ENCODE measurements at regions not wholly inside any gene's neighbourhood (a gene's known extent, or its start where the extent isn't known, plus 50 kb on each side); places are given as distances from the start of the nearest gene placed in this dataset.
"Not testable (repeated sequence)": the region's sequence is repeated elsewhere in the genome, so short reads cannot be mapped to it uniquely, and the experiment has no call there.

DNA sequence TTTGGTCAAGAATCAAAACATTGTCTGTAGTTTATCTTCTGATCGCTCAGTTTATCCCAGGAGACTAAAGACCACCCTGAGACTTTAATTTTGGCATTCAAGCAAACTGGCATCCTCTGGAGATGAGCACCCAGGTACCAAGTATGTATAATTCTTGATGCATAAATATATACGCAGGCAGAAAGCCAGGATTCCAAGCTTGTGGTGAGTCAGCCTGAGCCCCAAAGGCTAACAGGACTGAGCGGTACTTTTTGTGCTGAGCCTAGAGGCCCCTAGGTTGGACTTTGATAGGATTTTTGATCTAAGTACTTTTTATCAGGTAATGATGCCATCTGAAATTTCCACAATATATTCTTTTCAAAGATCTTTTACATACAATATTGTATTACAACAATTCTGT lies 301.3 kb downstream of the TFAP2B start:
- POLR2A ChIA-PET, result no interaction called here

DNA sequence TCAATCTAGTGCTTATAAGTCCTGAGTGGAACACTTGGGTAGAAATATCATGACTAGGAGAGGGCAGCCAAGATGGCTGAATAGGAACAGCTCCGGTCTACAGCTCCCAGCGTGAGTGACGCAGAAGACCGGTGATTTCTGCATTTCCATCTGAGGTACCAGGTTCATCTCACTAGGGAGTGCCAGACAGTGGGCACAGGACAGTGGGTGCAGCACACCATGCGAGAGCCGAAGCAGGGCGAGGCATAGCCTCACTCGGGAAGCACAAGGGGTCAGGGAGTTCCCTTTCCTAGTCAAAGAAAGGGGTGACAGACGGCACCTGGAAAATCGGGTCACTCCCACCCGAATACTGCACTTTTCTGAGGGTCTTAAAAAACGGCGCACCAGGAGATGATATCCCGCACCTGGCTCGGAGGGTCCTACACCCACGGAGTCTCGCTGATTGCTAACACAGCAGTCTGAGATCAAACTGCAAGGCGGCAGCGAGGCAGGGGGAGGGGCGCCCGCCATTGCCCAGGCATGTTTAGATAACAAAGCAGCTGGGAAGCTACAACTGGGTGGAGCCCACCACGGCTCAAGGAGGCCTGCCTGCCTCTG lies 302.8 kb downstream of the TFAP2B start:
- POLR2A ChIA-PET, CTCF ChIA-PET: not testable (repeated sequence)

More for the DNA sequence above, 301.3 kb downstream of the TFAP2B start:
- CTCF ChIA-PET, result no interaction called here

- ChIA-PET CTCF (no interaction called here), POLR2A (no interaction called here)
These were observed 310.4 kb downstream of the TFAP2B start for GRCh38 chr6:51129043-51129442.

DNA sequence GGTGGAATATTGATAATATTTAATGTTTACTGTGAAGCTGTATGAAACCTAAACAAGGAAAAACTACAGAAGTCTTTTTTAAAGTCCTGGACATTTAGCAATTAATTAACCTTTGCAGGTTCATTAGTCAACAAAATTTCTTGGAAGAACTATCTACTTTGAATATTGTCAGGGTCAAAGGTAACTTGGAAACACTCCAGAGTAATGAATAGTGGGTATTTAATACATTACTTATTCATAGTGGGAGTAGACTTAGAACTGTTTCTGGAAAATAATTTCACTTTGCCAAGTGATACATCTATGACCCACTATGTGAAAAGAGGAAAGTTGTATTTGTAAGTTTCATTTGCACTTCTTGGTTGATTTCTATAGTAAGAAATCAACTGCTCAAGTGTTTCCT lies 319.1 kb downstream of the TFAP2B start:
- ChIA-PET POLR2A (no interaction called here), CTCF (no interaction called here)

DNA sequence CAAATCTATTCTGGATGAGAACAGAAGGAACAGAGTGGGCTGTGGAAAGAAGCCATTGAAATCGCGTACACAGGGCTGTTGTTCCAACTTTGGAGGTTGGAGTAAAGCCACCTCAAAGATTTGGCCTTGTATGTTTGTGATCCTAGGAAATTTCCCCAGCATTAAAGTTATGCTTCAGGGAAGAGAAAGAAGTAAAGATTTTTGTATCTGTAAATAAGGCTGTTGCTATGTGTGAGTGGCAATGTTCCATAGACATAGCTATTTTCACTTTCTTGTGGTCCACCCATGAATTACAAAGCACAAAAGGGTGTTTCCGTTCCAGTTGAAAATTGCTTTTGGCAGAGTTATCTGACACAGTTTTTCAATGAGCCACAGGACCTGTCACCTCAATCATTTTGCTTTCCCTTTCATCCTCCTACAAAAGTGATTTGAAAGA lies 321.3 kb downstream of the TFAP2B start:
- ChIA-PET POLR2A (no interaction called here), CTCF (no interaction called here)

- POLR2A ChIA-PET, result no interaction called here
- CTCF ChIA-PET, result no interaction called here
These were observed 322.4 kb downstream of the TFAP2B start for GRCh38 chr6:51141080-51141479.

DNA sequence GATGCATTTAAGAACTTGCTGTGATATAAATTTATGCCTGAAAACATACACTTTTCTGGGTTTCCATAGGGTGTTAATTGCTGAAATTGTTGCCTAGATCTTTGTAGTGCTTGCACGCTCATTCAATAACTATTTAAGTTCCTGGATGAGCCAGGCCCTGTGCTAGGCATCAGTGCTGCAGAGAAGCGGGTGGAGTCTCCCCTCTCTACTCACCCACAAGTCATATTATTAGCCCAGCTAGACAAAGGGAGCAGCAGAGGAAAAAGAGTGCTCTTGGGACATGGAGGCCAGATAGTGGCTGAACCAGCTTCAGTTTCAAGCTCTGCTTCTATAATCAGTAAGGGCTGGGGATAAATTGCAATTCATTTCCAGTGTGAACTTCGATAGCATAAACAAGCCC lies 329.1 kb downstream of the TFAP2B start:
- ChIA-PET CTCF (no interaction called here), POLR2A (no interaction called here)

- POLR2A ChIA-PET, result no interaction called here
- CTCF ChIA-PET, result no interaction called here
These were observed 333.9 kb downstream of the TFAP2B start for GRCh38 chr6:51152594-51152993.

DNA sequence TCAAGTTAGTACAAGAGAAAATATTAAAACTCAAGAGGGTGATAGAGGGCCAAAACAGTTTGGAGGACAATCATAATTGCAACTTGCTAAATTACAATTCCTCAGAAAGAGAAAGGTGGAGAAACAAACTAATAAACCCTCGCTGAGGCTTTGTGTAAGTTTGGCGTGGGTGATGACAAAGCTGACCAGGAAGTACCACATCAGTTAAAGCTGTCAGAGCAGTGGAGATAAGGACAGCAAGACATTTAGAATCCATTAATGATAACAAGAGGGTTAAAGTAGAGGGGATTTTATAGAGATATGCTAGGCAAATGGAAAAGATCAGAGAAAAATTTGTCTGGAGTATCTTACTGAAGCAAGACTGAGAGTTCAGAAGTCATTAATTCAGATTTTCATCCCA lies 334.4 kb downstream of the TFAP2B start:
- ChIA-PET POLR2A (no interaction called here), CTCF (no interaction called here)

GRCh38 chr6:51154925-51155324 lies 336.3 kb downstream of the TFAP2B start:
- POLR2A ChIA-PET, result not testable (repeated sequence)

GRCh38 chr6:51159260-51159659 lies 340.6 kb downstream of the TFAP2B start:
- POLR2A ChIA-PET, CTCF ChIA-PET: not testable (repeated sequence)

More at GRCh38 chr6:51154925-51155324, 336.3 kb downstream of the TFAP2B start:
- CTCF ChIA-PET, result not testable (repeated sequence)

DNA sequence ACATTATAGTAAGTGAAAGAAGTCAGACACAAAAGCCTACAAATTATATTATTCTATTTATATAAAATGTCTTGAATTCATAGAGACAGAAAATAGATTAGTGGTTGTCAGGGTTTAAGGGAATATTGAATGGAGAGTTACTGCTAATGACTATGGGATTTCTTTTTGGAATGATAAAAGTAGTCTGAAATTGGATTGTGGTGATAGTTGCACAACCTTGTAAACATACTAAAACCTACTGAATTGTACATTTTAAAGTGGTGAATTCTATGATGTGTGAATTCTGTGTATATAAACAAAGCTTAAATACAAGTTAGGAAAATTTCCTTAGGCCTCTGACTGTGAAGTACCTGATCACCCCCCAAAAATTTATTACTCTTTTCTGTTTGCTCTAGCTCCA lies 343.1 kb downstream of the TFAP2B start:
- CTCF ChIA-PET, result no interaction called here
- POLR2A ChIA-PET, result no interaction called here

DNA sequence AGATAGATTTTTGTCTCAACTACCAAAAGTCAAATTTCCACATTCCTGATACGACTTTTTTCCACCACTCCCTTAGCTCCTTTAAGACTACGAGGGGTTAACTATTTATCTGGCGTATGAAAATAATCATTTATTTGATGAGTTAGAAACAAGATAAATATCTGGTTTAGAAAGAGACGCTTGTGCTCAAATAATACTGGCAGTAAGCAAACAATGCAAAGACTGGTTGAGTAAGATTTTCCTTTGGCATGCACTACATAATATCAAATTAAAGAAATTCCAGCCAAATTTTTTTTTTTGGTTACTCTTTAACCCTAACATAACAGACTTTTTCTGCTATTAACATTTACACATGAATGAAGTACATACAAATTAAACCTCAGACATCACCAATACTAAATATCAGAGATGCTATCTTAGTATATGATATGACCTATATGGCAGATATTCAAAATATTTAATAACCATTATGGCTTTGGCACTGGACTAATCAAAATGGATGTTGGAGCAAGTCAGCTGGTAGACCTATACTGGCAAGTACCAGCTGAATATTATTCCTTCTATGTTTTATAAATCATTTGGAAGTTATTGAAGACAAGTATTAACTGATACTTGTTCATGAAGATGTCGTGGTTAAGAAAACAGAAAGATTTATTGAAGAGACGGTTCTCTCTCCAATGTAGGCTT lies 345.3 kb downstream of the TFAP2B start:
- CTCF ChIA-PET, result no interaction called here
- POLR2A ChIA-PET, result no interaction called here

DNA sequence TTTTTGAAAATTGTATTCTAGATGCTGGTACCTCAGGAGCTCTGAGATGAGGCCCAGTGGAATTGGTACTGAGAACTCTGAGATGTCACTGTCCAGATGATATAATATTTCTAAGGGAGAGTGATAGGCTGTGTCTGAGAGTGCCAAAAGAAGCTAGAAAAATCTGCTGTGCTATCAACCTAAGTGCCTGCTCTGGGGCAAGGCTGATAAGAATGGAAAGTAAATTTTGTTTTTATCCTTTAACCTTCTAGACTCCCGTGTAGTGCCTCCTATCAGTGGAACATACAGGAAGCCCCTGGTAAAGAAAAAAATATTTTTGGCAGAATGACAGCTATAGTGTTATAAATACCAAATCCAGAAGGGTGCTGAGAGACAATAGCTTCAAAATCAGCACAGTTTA lies 348.2 kb downstream of the TFAP2B start:
- ChIA-PET CTCF (no interaction called here), POLR2A (no interaction called here)

GRCh38 chr6:51167468-51167867 lies 348.8 kb downstream of the TFAP2B start:
- ChIA-PET CTCF (no interaction called here), POLR2A (no interaction called here)

DNA sequence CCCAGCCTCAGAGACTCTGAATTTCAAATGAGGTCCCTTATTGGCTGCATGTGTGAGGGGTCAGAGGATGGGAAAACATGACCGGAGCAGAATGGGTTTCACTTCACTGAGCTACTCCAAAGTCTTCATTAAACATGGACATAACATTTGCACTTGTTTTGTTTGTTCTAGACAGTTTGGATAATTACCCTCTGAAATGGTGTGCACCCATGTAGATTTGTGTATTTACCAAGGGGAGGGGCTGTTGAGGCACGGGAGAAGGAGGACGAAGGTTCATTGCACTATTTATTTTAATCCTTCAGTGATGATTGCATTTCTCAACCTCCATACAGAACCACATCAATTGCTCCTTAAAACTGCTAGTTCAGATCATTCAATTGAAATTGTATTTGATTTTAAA lies 364.2 kb downstream of the TFAP2B start:
- ChIA-PET CTCF (no interaction called here), POLR2A (no interaction called here)

- POLR2A ChIA-PET, result no interaction called here
- CTCF ChIA-PET, result no interaction called here
These were observed 365.4 kb downstream of the TFAP2B start for GRCh38 chr6:51184046-51184445.

DNA sequence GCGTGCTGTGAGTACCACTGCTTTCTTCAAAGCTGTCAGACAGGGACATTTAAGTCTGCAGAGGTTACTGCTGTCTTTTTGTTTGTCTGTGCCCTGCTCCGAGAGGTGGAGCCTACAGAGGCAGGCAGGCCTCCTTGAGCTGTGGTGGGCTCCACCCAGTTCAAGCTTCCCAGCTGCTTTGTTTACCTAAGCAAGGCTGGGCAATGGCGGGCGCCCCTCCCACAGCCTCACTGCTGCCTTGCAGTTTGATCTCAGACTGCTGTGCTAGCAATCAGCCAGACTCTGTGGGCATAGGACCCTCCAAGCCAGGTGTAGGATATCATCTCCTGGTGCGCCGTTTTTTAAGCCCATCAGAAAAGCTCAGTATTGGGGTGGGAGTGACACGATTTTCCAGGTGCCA lies 374.5 kb downstream of the TFAP2B start:
- POLR2A ChIA-PET, CTCF ChIA-PET: not testable (repeated sequence)

DNA sequence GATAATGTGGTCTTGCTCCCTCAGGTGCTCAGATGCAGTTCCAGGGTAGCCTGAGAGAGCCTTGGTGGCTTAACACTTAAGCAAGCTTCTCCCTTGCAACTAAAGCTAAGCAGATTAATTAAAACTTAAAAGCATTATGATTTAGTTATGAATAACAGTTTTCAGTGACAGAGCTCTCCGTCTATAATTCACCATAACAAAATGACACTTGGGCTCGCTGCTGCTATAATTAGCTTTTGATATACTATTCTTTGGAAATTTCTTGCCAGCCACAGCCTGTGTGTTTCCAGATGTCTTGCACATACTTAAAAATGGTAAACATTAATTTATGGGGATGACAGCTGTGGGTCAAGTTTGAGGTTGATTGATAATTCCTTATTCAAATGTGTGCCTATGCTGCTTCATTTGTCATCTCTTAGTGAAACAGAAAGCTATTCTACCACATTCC lies 380.5 kb downstream of the TFAP2B start:
- ChIA-PET POLR2A (no interaction called here), CTCF (no interaction called here)

- CTCF ChIA-PET, result no interaction called here
- POLR2A ChIA-PET, result no interaction called here
These were observed 381.1 kb downstream of the TFAP2B start for GRCh38 chr6:51199733-51200260.

DNA sequence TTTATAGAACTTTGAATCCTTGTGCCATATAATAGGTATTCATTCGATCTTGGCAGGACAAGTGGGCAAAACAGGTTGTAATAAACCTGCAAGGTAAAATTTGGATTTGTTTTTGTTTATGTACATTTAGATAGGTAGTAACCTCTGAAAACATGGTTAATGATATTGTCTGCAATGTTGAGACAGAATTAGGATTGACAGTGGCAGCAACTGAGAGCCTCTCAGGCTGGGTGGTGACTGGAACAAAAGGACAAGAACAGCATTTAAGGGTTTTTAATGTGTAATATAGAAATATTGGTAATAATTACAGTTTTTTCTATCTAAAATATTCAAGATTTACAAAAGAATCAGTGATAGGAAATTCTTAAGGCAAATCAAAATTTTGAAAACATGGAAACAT lies 382.0 kb downstream of the TFAP2B start:
- POLR2A ChIA-PET, result no interaction called here
- CTCF ChIA-PET, result no interaction called here

DNA sequence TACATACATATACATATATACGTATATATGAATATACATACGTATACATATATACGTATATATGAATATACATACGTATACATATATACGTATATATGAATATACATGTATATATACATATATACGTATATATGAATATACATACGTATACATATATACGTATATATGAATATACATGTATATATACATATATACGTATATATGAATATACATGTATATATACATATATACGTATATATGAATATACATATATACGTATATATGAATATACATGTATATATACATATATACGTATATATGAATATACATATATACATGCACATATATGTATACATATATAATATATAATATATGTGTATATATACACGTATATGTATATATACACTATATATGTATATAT lies 384.0 kb downstream of the TFAP2B start:
- CTCF ChIA-PET, POLR2A ChIA-PET: not testable (repeated sequence)
